GM23338 (cell line): ENCODE measurements at regions not wholly inside any gene's neighbourhood (a gene's known extent, or its start where the extent isn't known, plus 50 kb on each side); places are given as distances from the start of the nearest gene placed in this dataset.

Experiments
- ATAC-seq: fragments of 200-7000 bp; cut with Tn5 transposase; 3 replicates; pipeline ENCODE4 v1.9.1; 2020
- DNase-seq: peaks from one replicate; pipeline ENCODE4 v3.0.0-alpha.2; 2015; ENCODE audit warnings: low spot score
- H2AFZ ChIP-seq: fragments of 200-600 bp; sonication (generic); 2 replicates; pipeline ENCODE4 v1.8.0; 2016; ENCODE audit warnings: antibody characterized with exemption, mild to moderate bottlenecking, moderate library complexity
- H3F3A ChIP-seq: fragments of 200-600 bp; sonication (generic); replicated peaks from 2 replicates; pipeline ENCODE4 v1.8.0; 2017; ENCODE audit warnings: antibody characterized with exemption, mixed run types, low read depth
- H3K27ac ChIP-seq: fragments of 200-600 bp; sonication (generic); 2 replicates; pipeline ENCODE4 v1.6.1; 2016; ENCODE audit warnings: low read depth
- H3K27me3 ChIP-seq: fragments of 200-600 bp; sonication (generic); 2 replicates; pipeline ENCODE4 v1.8.0; 2016; ENCODE audit warnings: mild to moderate bottlenecking, mixed run types, moderate library complexity; ENCODE audit not compliant: insufficient read depth
- H3K36me3 ChIP-seq: fragments of 200-600 bp; sonication (generic); 2 replicates; pipeline ENCODE4 v1.8.0; 2016; ENCODE audit warnings: mild to moderate bottlenecking; ENCODE audit not compliant: insufficient read depth
- H3K4me1 ChIP-seq: fragments of 200-600 bp; sonication (generic); 2 replicates; pipeline ENCODE4 v1.8.0; 2016; ENCODE audit warnings: mild to moderate bottlenecking, moderate library complexity; ENCODE audit not compliant: insufficient read depth
- H3K4me2 ChIP-seq: fragments of 200-600 bp; sonication (generic); 2 replicates; pipeline ENCODE4 v1.7.1; 2017; ENCODE audit warnings: mixed run types
- H3K4me3 ChIP-seq: fragments of 200-600 bp; sonication (generic); 2 replicates; pipeline ENCODE4 v1.6.1; 2016; ENCODE audit warnings: mixed run types
- H3K79me2 ChIP-seq: fragments of 200-600 bp; sonication (generic); replicated peaks from 2 replicates; pipeline ENCODE4 v1.8.0; 2017; ENCODE audit warnings: mild to moderate bottlenecking; ENCODE audit not compliant: insufficient read depth
- H3K9me2 ChIP-seq: fragments of 200-600 bp; sonication (generic); 2 replicates; pipeline ENCODE4 v1.8.0; 2017; ENCODE audit not compliant: insufficient read depth
- H4K20me1 ChIP-seq: fragments of 200-600 bp; sonication (generic); replicated peaks from 2 replicates; pipeline ENCODE4 v1.8.0; 2017; ENCODE audit warnings: mild to moderate bottlenecking; ENCODE audit not compliant: insufficient read depth
- H3K27ac Mint-ChIP-seq: 2 replicates; pipeline ENCODE4 v1.8.0; 2020; ENCODE audit warnings: inconsistent platforms, mild to moderate bottlenecking, moderate library complexity, mixed read lengths
- H3K27me3 Mint-ChIP-seq: 3 replicates; pipeline ENCODE4 v1.8.0; 2022; ENCODE audit warnings: low read depth, mild to moderate bottlenecking, moderate library complexity, mixed read lengths, inconsistent platforms; ENCODE audit not compliant: insufficient read depth, poor library complexity
- H3K36me3 Mint-ChIP-seq: 3 replicates; pipeline ENCODE4 v1.8.0; 2021; ENCODE audit warnings: low read depth, mild to moderate bottlenecking, inconsistent platforms, moderate library complexity, mixed read lengths
- H3K4me1 Mint-ChIP-seq: 3 replicates; pipeline ENCODE4 v1.8.0; 2020; ENCODE audit warnings: mild to moderate bottlenecking, inconsistent platforms, mixed read lengths
- H3K4me3 Mint-ChIP-seq: 3 replicates; pipeline ENCODE4 v1.8.0; 2021; ENCODE audit warnings: moderate library complexity, mild to moderate bottlenecking, inconsistent platforms, mixed read lengths
- H3K9me3 Mint-ChIP-seq: 3 replicates; pipeline ENCODE4 v1.8.0; 2020; ENCODE audit warnings: moderate library complexity, mild to moderate bottlenecking, inconsistent platforms, mixed read lengths
- CREB1 ChIP-seq: fragments of 250-450 bp; sonication (Bioruptor Pico); IDR thresholded peaks from 2 replicates; pipeline ENCODE4 v1.5.0; 2020; ENCODE audit warnings: low read depth, mild to moderate bottlenecking, moderate library complexity
- EZH2 ChIP-seq: fragments of 200-600 bp; sonication (generic); IDR thresholded peaks from one replicate; pipeline ENCODE4 v1.8.0; 2017; ENCODE audit warnings: antibody characterized with exemption, mild to moderate bottlenecking, low read depth; ENCODE audit not compliant: unreplicated experiment
- EZH2phosphoT487 ChIP-seq: fragments of 200-600 bp; sonication (generic); IDR thresholded peaks from one replicate; pipeline ENCODE4 v1.8.1; 2018; ENCODE audit warnings: antibody characterized with exemption; ENCODE audit not compliant: unreplicated experiment
- JUNB ChIP-seq: IDR thresholded peaks from one replicate; pipeline ENCODE4 v1.6.1; 2016; ENCODE audit warnings: antibody characterized with exemption; ENCODE audit not compliant: unreplicated experiment
- NANOG ChIP-seq: IDR thresholded peaks from 2 replicates; pipeline ENCODE4 v1.6.1; 2016; ENCODE audit warnings: antibody characterized with exemption, borderline replicate concordance
- POLR2AphosphoS5 ChIP-seq: IDR thresholded peaks from 2 replicates; pipeline ENCODE4 v1.6.1; 2016; ENCODE audit warnings: antibody characterized with exemption, low read depth
- REST ChIP-seq: IDR thresholded peaks from one replicate; pipeline ENCODE4 v1.6.1; 2018; ENCODE audit warnings: antibody characterized with exemption; ENCODE audit not compliant: unreplicated experiment
- STAT1 ChIP-seq: IDR thresholded peaks from one replicate; pipeline ENCODE4 v1.6.1; 2016; ENCODE audit warnings: antibody characterized with exemption; ENCODE audit not compliant: unreplicated experiment
- ZNF114 ChIP-seq: fragments of 250-450 bp; sonication (Bioruptor Pico); IDR thresholded peaks from 2 replicates; pipeline ENCODE4 v1.5.0; 2020; ENCODE audit warnings: mild to moderate bottlenecking, moderate library complexity
- ZNF331 ChIP-seq: fragments of 250-450 bp; sonication (Bioruptor Pico); IDR thresholded peaks from 2 replicates; pipeline ENCODE4 v1.5.0; 2020; ENCODE audit warnings: low read depth, mild to moderate bottlenecking, moderate library complexity
- TF ChIP-seq, protein P1 (sequence below): fragments of 250-450 bp; sonication (Bioruptor Pico); IDR thresholded peaks from 2 replicates; pipeline ENCODE4 v1.5.0; 2020; ENCODE audit warnings: mild to moderate bottlenecking, moderate library complexity
- TF ChIP-seq, protein P2 (sequence below), 2 experiments: fragments of 200-600 bp in 1 of 2; sonication (generic) in 1 of 2; conservative IDR thresholded peaks; 2 replicates each; pipeline versions ENCODE4 v1.5.1 to v1.6.1; 2016 to 2017; ENCODE audit warnings: antibody characterized with exemption in 2 of 2, low read depth in 2 of 2, mild to moderate bottlenecking in 2 of 2, moderate library complexity in 1 of 2
- TF ChIP-seq, protein P3 (sequence below): IDR thresholded peaks from 2 replicates; pipeline ENCODE4 v1.6.1; 2016; ENCODE audit warnings: antibody characterized with exemption

GRCh38 chr3:1528621-1529020, 435.8 kb downstream of the CNTN6 start:
- Histone ChIP-seq H4K20me1 (no peaks in the 10 kb centered on the region), H3K36me3 (no peaks in the 10 kb centered on the region), H3K4me1 (peaks cover 5% of the 10 kb centered on the region; the same call in 1 of the 2 replicates), H3K4me3 (no peak overlapping the region), H2AFZ (no peak overlapping the region), H3K79me2 (no peaks in the 10 kb centered on the region), H3F3A (no peaks in the 10 kb centered on the region), H3K9me2 (no peaks in the 10 kb centered on the region), H3K27me3 (no peaks in the 10 kb centered on the region), H3K4me2 (no peak overlapping the region), H3K27ac (no peak overlapping the region)
- Mint-ChIP-seq H3K4me1 (no peaks in the 10 kb centered on the region), H3K27me3 (no peaks in the 10 kb centered on the region), H3K9me3 (peaks cover 88% of the 10 kb centered on the region), H3K36me3 (peaks cover 7% of the 10 kb centered on the region; the same call in 2 of the 3 replicates), H3K4me3 (no peak overlapping the region), H3K27ac (no peak overlapping the region)
- DNase-seq (no peak), ATAC-seq (no peak)
- TF ChIP-seq POLR2AphosphoS5 (no peak), ZNF114 (no peak), ZNF331 (CRISPR knock-in tag) (no peak), REST (no peak), STAT1 (no peak), CREB1 (CRISPR knock-in tag) (no peak), EZH2phosphoT487 (no peak), NANOG (no peak), EZH2 (no peak), JUNB (no peak)
- TF ChIP-seq, protein P1, sequence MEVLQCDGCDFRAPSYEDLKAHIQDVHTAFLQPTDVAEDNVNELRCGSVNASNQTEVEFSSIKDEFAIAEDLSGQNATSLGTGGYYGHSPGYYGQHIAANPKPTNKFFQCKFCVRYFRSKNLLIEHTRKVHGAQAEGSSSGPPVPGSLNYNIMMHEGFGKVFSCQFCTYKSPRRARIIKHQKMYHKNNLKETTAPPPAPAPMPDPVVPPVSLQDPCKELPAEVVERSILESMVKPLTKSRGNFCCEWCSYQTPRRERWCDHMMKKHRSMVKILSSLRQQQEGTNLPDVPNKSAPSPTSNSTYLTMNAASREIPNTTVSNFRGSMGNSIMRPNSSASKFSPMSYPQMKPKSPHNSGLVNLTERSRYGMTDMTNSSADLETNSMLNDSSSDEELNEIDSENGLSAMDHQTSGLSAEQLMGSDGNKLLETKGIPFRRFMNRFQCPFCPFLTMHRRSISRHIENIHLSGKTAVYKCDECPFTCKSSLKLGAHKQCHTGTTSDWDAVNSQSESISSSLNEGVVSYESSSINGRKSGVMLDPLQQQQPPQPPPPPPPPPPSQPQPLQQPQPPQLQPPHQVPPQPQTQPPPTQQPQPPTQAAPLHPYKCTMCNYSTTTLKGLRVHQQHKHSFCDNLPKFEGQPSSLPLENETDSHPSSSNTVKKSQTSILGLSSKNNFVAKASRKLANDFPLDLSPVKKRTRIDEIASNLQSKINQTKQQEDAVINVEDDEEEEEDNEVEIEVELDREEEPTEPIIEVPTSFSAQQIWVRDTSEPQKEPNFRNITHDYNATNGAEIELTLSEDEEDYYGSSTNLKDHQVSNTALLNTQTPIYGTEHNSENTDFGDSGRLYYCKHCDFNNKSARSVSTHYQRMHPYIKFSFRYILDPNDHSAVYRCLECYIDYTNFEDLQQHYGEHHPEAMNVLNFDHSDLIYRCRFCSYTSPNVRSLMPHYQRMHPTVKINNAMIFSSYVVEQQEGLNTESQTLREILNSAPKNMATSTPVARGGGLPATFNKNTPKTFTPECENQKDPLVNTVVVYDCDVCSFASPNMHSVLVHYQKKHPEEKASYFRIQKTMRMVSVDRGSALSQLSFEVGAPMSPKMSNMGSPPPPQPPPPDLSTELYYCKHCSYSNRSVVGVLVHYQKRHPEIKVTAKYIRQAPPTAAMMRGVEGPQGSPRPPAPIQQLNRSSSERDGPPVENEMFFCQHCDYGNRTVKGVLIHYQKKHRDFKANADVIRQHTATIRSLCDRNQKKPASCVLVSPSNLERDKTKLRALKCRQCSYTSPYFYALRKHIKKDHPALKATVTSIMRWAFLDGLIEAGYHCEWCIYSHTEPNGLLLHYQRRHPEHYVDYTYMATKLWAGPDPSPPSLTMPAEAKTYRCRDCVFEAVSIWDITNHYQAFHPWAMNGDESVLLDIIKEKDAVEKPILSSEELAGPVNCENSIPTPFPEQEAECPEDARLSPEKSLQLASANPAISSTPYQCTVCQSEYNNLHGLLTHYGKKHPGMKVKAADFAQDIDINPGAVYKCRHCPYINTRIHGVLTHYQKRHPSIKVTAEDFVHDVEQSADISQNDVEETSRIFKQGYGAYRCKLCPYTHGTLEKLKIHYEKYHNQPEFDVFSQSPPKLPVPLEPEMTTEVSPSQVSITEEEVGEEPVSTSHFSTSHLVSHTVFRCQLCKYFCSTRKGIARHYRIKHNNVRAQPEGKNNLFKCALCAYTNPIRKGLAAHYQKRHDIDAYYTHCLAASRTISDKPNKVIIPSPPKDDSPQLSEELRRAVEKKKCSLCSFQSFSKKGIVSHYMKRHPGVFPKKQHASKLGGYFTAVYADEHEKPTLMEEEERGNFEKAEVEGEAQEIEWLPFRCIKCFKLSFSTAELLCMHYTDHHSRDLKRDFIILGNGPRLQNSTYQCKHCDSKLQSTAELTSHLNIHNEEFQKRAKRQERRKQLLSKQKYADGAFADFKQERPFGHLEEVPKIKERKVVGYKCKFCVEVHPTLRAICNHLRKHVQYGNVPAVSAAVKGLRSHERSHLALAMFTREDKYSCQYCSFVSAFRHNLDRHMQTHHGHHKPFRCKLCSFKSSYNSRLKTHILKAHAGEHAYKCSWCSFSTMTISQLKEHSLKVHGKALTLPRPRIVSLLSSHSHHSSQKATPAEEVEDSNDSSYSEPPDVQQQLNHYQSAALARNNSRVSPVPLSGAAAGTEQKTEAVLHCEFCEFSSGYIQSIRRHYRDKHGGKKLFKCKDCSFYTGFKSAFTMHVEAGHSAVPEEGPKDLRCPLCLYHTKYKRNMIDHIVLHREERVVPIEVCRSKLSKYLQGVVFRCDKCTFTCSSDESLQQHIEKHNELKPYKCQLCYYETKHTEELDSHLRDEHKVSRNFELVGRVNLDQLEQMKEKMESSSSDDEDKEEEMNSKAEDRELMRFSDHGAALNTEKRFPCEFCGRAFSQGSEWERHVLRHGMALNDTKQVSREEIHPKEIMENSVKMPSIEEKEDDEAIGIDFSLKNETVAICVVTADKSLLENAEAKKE (CRISPR knock-in tag), result no peak
- TF ChIP-seq, protein P2, sequence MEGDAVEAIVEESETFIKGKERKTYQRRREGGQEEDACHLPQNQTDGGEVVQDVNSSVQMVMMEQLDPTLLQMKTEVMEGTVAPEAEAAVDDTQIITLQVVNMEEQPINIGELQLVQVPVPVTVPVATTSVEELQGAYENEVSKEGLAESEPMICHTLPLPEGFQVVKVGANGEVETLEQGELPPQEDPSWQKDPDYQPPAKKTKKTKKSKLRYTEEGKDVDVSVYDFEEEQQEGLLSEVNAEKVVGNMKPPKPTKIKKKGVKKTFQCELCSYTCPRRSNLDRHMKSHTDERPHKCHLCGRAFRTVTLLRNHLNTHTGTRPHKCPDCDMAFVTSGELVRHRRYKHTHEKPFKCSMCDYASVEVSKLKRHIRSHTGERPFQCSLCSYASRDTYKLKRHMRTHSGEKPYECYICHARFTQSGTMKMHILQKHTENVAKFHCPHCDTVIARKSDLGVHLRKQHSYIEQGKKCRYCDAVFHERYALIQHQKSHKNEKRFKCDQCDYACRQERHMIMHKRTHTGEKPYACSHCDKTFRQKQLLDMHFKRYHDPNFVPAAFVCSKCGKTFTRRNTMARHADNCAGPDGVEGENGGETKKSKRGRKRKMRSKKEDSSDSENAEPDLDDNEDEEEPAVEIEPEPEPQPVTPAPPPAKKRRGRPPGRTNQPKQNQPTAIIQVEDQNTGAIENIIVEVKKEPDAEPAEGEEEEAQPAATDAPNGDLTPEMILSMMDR (conservative IDR thresholded peaks at IDR 0.05; ENCODE audit: low read depth in 2 of 2), result no peak
- TF ChIP-seq, protein P3, sequence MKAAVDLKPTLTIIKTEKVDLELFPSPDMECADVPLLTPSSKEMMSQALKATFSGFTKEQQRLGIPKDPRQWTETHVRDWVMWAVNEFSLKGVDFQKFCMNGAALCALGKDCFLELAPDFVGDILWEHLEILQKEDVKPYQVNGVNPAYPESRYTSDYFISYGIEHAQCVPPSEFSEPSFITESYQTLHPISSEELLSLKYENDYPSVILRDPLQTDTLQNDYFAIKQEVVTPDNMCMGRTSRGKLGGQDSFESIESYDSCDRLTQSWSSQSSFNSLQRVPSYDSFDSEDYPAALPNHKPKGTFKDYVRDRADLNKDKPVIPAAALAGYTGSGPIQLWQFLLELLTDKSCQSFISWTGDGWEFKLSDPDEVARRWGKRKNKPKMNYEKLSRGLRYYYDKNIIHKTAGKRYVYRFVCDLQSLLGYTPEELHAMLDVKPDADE, result no peak
